ENCODE measurements at regions not wholly inside any gene's neighbourhood (a gene's known extent, or its start where the extent isn't known, plus 50 kb on each side); places are given as distances from the start of the nearest gene placed in this dataset.

GRCh38 chr1:113271039-113271438, 119.3 kb upstream of the MAGI3 start:
- no peak for DNase-seq (ENCODE audit: low read depth, low spot score)
- ChIA-PET POLR2A (no interaction called here), CTCF (no interaction called here)
- no peak overlapping the region for H3K4me3 ChIP-seq (ENCODE audit: low read depth, low read length)
- no peak for TF ChIP-seq CTCF (IDR thresholded peaks at IDR 0.05; ENCODE audit: insufficient read depth, low read length, missing control alignments)

GRCh38 chr1:113275083-113275482, 115.2 kb upstream of the MAGI3 start:
- TF ChIP-seq CTCF (IDR thresholded peaks at IDR 0.05; ENCODE audit: insufficient read depth, low read length, missing control alignments): no peak
- H3K4me3 ChIP-seq (ENCODE audit: low read depth, low read length): no peak overlapping the region
- ChIA-PET CTCF (no interaction called here), POLR2A (no interaction called here)
- DNase-seq (ENCODE audit: low read depth, low spot score): no peak

- ChIA-PET POLR2A (no interaction called here), CTCF (no interaction called here)
- TF ChIP-seq CTCF (IDR thresholded peaks at IDR 0.05; ENCODE audit: insufficient read depth, low read length, missing control alignments): no peak
- H3K4me3 ChIP-seq (ENCODE audit: low read depth, low read length): no peak overlapping the region
- DNase-seq (ENCODE audit: low read depth, low spot score): no peak
These were observed 114.6 kb upstream of the MAGI3 start for GRCh38 chr1:113275691-113276090.

GRCh38 chr1:113276507-113276906, 113.8 kb upstream of the MAGI3 start:
- H3K4me3 ChIP-seq (ENCODE audit: low read depth, low read length): no peak overlapping the region
- TF ChIP-seq CTCF (IDR thresholded peaks at IDR 0.05; ENCODE audit: insufficient read depth, low read length, missing control alignments): no peak
- ChIA-PET POLR2A (interaction anchor here (0.7 kb wide), 1 partner anchor 23 kb away, joined by 3 read pairs; no protein-coding TSS in a partner anchor), CTCF (no interaction called here)
- DNase-seq (ENCODE audit: low read depth, low spot score): no peak

GRCh38 chr1:113278371-113278770, 111.9 kb upstream of the MAGI3 start:
- ChIA-PET CTCF (no interaction called here), POLR2A (no interaction called here)
- no peak for TF ChIP-seq CTCF (IDR thresholded peaks at IDR 0.05; ENCODE audit: insufficient read depth, low read length, missing control alignments)
- no peak overlapping the region for H3K4me3 ChIP-seq (ENCODE audit: low read depth, low read length)
- no peak for DNase-seq (ENCODE audit: low read depth, low spot score)

- TF ChIP-seq CTCF (IDR thresholded peaks at IDR 0.05; ENCODE audit: insufficient read depth, low read length, missing control alignments): no peak
- ChIA-PET POLR2A (no interaction called here), CTCF (no interaction called here)
- no peak for DNase-seq (ENCODE audit: low read depth, low spot score)
- H3K4me3 ChIP-seq (ENCODE audit: low read depth, low read length): no peak overlapping the region
These were observed 111.5 kb upstream of the MAGI3 start for GRCh38 chr1:113278777-113279176.

Data from AG04449 (cell line).